K562 (cell line): ENCODE measurements at regions not wholly inside any gene's neighbourhood (a gene's known extent, or its start where the extent isn't known, plus 50 kb on each side); places are given as distances from the start of the nearest gene placed in this dataset.

Source experiments
- ATAC-seq: fragments of 200-7000 bp; cut with Tn5 transposase; 3 replicates; pipeline ENCODE4 v1.9.1; 2020; ENCODE audit warnings: moderate library complexity
- BruUV-seq: library from RNA; stranded (reverse); fragments of 400-500 nt; replicated peaks from 2 replicates; lab custom pipeline; 2021; lab: Mats Ljungman, UMichigan
- CTCF ChIA-PET: fragments of 300-600 bp; formaldehyde crosslinking; extraction: SDS; loops from one replicate; lab custom pipeline; 2021; ENCODE audit warnings: low intra/inter-chr PET ratio; lab: Yijun Ruan, JAX
- POLR2A ChIA-PET: fragments of 300-600, 350-650 bp; sonication (Branson Sonifier 250); formaldehyde crosslinking; extraction: SDS; loops from one replicate; lab custom pipeline; 2021; ENCODE audit warnings: antibody characterized with exemption, inconsistent platforms; lab: Yijun Ruan, JAX
- DNase-seq, 4 experiments: peaks; one replicate each; pipeline versions ENCODE4 v3.0.0 to v3.0.0-alpha.2; 2011 to 2018; ENCODE audit warnings: low spot score in 3 of 4, mixed read lengths in 3 of 4; ENCODE audit errors: extremely low read depth in 1 of 4
- FAIRE-seq: peaks from 2 replicates; lab custom pipeline; 2011; peaks lifted over from hg19 to GRCh38; lab: Jason Lieb, UNC
- H2AFZ ChIP-seq: 2 replicates; pipeline ENCODE4 v1.6.0; 2011; ENCODE audit warnings: low read depth, low read length, control low read depth, inconsistent platforms
- H3K27ac ChIP-seq: fragments of 200-600 bp; 3 replicates; pipeline ENCODE4 v1.8.0; 2011; ENCODE audit warnings: low read depth, mild to moderate bottlenecking, control low read depth, inconsistent platforms, low read length, moderate library complexity, mixed read lengths; ENCODE audit errors: extremely low read depth
- H3K27me3 ChIP-seq, 2 experiments: fragments of 300-600 bp in 1 of 2; 2 replicates in 1 of 2; 3 replicates in 1 of 2; pipeline versions ENCODE4 v1.6.0 to v1.8.0; 2011; ENCODE audit warnings: inconsistent platforms in 2 of 2, low read length in 2 of 2, mild to moderate bottlenecking in 1 of 2, mixed read lengths in 1 of 2, moderate library complexity in 1 of 2; ENCODE audit not compliant: control insufficient read depth in 2 of 2, insufficient read depth in 2 of 2
- H3K36me3 ChIP-seq: fragments of 300-600 bp; 3 replicates; pipeline ENCODE4 v1.8.0; 2011; ENCODE audit warnings: mild to moderate bottlenecking, low read length, inconsistent platforms; ENCODE audit not compliant: control insufficient read depth, insufficient read depth
- H3K4me1 ChIP-seq, 2 experiments: fragments of 200-600 bp in 1 of 2; replicated peaks in 1 of 2; 2 replicates in 1 of 2; 3 replicates in 1 of 2; pipeline versions ENCODE4 v1.5.1 to v1.8.0; 2011; ENCODE audit warnings: inconsistent platforms in 2 of 2, low read length in 2 of 2, mild to moderate bottlenecking in 1 of 2, mixed read lengths in 1 of 2, moderate library complexity in 1 of 2; ENCODE audit not compliant: control insufficient read depth in 2 of 2, insufficient read depth in 2 of 2
- H3K4me2 ChIP-seq: 2 replicates; pipeline ENCODE4 v1.6.1; 2011; ENCODE audit warnings: low read length, control low read depth, inconsistent platforms, mixed read lengths; ENCODE audit not compliant: insufficient read depth
- H3K4me3 ChIP-seq: fragments of 200-600 bp; sonication (generic), shearing (Covaris generic); 2 replicates; pipeline ENCODE4 v1.5.1; 2016; ENCODE audit warnings: control low read depth, inconsistent platforms
- H3K79me2 ChIP-seq: fragments of 200-600 bp; 3 replicates; pipeline ENCODE4 v1.8.0; 2011; ENCODE audit warnings: low read length, inconsistent platforms; ENCODE audit not compliant: control insufficient read depth, insufficient read depth
- H3K9ac ChIP-seq, 2 experiments: 2 replicates each; pipeline versions ENCODE4 v1.6.0 to v1.6.1; 2011; ENCODE audit warnings: low read depth in 2 of 2, low read length in 2 of 2, control low read depth in 1 of 2, inconsistent platforms in 1 of 2, mild to moderate bottlenecking in 1 of 2, mixed read lengths in 1 of 2; ENCODE audit not compliant: insufficient read depth in 1 of 2
- H3K9me1 ChIP-seq: one replicate; pipeline ENCODE4 v1.6.0; 2011; ENCODE audit warnings: inconsistent platforms, mild to moderate bottlenecking, low read length, moderate library complexity; ENCODE audit not compliant: control insufficient read depth, insufficient read depth
- H3K9me3 ChIP-seq: replicated peaks from 2 replicates; pipeline ENCODE4 v1.5.1; 2011; ENCODE audit warnings: low read depth, low read length, inconsistent platforms; ENCODE audit not compliant: control insufficient read depth, insufficient read depth
- H4K20me1 ChIP-seq: replicated peaks from 2 replicates; pipeline ENCODE4 v1.6.1; 2011; ENCODE audit warnings: low read length, inconsistent platforms, mixed read lengths; ENCODE audit not compliant: control insufficient read depth, insufficient read depth
- ARID1B ChIP-seq: fragments of 450-650 bp; IDR thresholded peaks from 2 replicates; pipeline ENCODE4 v1.6.1; 2016; ENCODE audit warnings: antibody characterized with exemption, mild to moderate bottlenecking, inconsistent platforms
- BRD9 ChIP-seq: fragments of 450-650 bp; IDR thresholded peaks from 2 replicates; pipeline ENCODE4 v1.6.1; 2018; ENCODE audit warnings: low read depth; ENCODE audit not compliant: partially characterized antibody
- CREB3L1 ChIP-seq: fragments of 450-650 bp; IDR thresholded peaks from 2 replicates; pipeline ENCODE4 v1.6.1; 2014; ENCODE audit warnings: low read depth, mild to moderate bottlenecking, moderate library complexity, borderline replicate concordance
- FOSL1 ChIP-seq: fragments of 200-800 bp; sonication (Bioruptor generic); conservative IDR thresholded peaks from 2 replicates; pipeline ENCODE4 v1.6.1; 2016; ENCODE audit warnings: missing genetic modification characterization, missing compliant biosample characterization
- GATA2 ChIP-seq: sonication (generic); formaldehyde crosslinking; IDR thresholded peaks from 2 replicates; pipeline ENCODE4 v1.4.0; 2020; ENCODE audit warnings: mild to moderate bottlenecking, missing genetic modification reagents
- MEF2A ChIP-seq: IDR thresholded peaks from 2 replicates; pipeline ENCODE4 v1.6.1; 2011; ENCODE audit warnings: low read depth, mild to moderate bottlenecking, low read length, moderate library complexity; ENCODE audit not compliant: control insufficient read depth
- NR2C2 ChIP-seq, 2 experiments: fragments of 200-800 bp in 1 of 2; sonication (Bioruptor generic) in 1 of 2; sonication (generic) in 1 of 2; formaldehyde crosslinking in 1 of 2; IDR thresholded peaks; 2 replicates each; pipeline versions ENCODE4 v1.6.1 to v1.8.0; 2016 to 2022; ENCODE audit warnings: mild to moderate bottlenecking in 1 of 2, missing compliant biosample characterization in 1 of 2, missing genetic modification characterization in 1 of 2, missing genetic modification reagents in 1 of 2
- RBM39 ChIP-seq: fragments of 200-400 bp; formaldehyde crosslinking; optimal IDR thresholded peaks from 2 replicates; pipeline ENCODE3; 2018; ENCODE audit warnings: low read depth, low read length
- RCOR1 ChIP-seq, 2 experiments: IDR thresholded peaks; 2 replicates each; pipeline ENCODE4 v1.6.1; 2012; ENCODE audit warnings: low read depth in 2 of 2, low read length in 2 of 2, borderline replicate concordance in 1 of 2, improper control_type of control experiment in 1 of 2
- SPI1 ChIP-seq: IDR thresholded peaks from 2 replicates; pipeline ENCODE4 v1.6.1; 2011; ENCODE audit warnings: low read depth, low read length, control low read depth, borderline replicate concordance
- TAL1 ChIP-seq: fragments of 450-650 bp; IDR thresholded peaks from 2 replicates; pipeline ENCODE4 v1.6.1; 2016; ENCODE audit warnings: mild to moderate bottlenecking
- TEAD4 ChIP-seq, 2 experiments: sonication (generic) in 1 of 2; formaldehyde crosslinking in 1 of 2; IDR thresholded peaks; 2 replicates each; pipeline versions ENCODE4 v1.6.1 to v1.8.0; 2012 to 2022; ENCODE audit warnings: borderline replicate concordance in 1 of 2, inconsistent platforms in 1 of 2, low read length in 1 of 2, mild to moderate bottlenecking in 1 of 2, missing genetic modification reagents in 1 of 2
- ZBTB33 ChIP-seq: sonication (generic); formaldehyde crosslinking; IDR thresholded peaks from 2 replicates; pipeline ENCODE4 v1.8.1; 2023; ENCODE audit warnings: mild to moderate bottlenecking, missing genetic modification reagents
- ZEB2 ChIP-seq: fragments of 450-650 bp; IDR thresholded peaks from 2 replicates; pipeline ENCODE4 v1.6.1; 2016
- ZNF316 ChIP-seq: fragments of 450-650 bp; IDR thresholded peaks from 2 replicates; pipeline ENCODE4 v1.6.1; 2016
- ZNF444 ChIP-seq: fragments of 250-450 bp; sonication (Bioruptor Pico); IDR thresholded peaks from 2 replicates; pipeline ENCODE4 v1.4.0; 2020; ENCODE audit warnings: mild to moderate bottlenecking, moderate library complexity
- ZNF766 ChIP-seq: fragments of 200-800 bp; sonication (Bioruptor generic); conservative IDR thresholded peaks from 2 replicates; pipeline ENCODE4 v1.6.1; 2016; ENCODE audit warnings: missing genetic modification characterization, missing compliant biosample characterization
- WGBS: fragments of 100-300 bp; shearing (Covaris generic); methylation state at CpG from one replicate; pipeline ENCODE4 v1.1.6; 2016; ENCODE audit warnings: low coverage, mixed read lengths; ENCODE audit not compliant: insufficient coverage; ENCODE audit errors: missing lambda C conversion rate; 5-methylcytosine and 5-hydroxymethylcytosine counted together
- in situ Hi-C: fragments of 300-500 bp; cut with MboI; formaldehyde crosslinking; loops from 4 replicates; pipeline ENCODE4 v1.15.0; 2018; ENCODE audit warnings: inconsistent platforms, mixed read lengths
- intact Hi-C: fragments of 100-400 bp; cut with micrococcal nuclease; formaldehyde crosslinking; loops from 2 replicates; pipeline ENCODE4 v1.14.2; 2022

DNA sequence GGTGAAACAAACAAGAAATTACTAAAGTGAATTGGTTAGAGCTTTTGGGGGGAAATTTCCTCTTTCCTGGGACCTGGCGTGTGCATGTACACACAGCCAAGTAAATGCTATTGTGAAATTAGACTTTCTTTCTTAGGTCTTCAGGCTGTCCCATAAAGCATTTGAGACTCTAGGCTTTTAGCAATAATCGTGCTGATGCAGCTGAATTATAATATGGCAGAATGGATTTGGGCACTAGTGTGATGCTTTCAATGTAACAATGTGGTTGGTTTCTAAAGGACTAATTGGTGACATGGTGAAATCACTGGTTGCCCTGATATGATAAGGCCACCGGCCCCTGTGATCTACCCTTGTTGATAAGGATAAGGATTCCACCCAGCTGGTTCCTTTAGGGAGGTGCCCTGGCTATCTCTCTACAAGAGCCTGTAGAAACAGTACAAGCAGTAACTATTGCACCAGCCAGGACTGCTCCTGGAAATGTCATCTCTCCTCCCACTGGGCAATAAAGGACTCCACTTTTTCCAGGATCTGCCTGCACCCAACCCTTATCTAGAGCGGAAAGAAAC, 164.1 kb downstream of the TFAP2A start (continued):
- TF ChIP-seq TEAD4 (IDR thresholded peaks at IDR 0.05; ENCODE audit: low read length) (peak; percentile 35; the same call in 1 of the 2 replicates), TEAD4 (CRISPR knock-in tag; IDR thresholded peaks at IDR 0.05; ENCODE audit: borderline replicate concordance) (no peak), ZNF316 (peak; percentile 61), RCOR1 (IDR thresholded peaks at IDR 0.05; ENCODE audit: borderline replicate concordance in 1 of 2, low read depth in 2 of 2, low read length in 2 of 2) (peak in 1 of 2 experiments; percentile 88; a peak in 2 of 4 replicates), ZNF766 (0 out of 2 replicates have a peak, but pooled peaks have one; percentile 39), ARID1B (peak; percentile 50; the same call in 1 of the 2 replicates), TAL1 (peak; percentile 36; the same call in 1 of the 2 replicates), MEF2A (no peak)
- TF ChIP-seq, all 486 proteins: peak for 17

DNA sequence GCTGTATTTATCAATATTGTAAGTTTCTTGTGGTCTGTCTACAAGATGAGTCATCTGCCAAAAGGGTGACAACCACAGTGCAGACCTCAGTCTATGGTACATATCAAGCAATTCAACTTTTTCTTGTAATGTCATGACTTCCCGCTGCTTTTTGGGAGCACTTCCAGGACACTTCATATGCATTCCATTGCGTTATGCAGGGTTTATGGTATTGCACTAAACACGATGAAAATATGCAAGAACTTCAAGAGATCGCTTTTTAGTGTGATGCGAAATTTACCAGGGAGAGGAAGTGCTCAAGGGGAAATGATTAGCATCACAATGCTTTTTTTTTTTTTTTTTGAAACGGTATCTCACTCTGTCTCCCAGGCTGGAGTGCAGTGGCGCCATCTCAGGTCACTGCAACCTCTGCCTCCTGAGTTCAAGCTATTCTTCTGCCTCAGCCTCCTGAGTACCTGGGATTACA, 166.5 kb downstream of the TFAP2A start:
- no peak overlapping the region for H3K9ac ChIP-seq
- intact Hi-C loops = no loop called here
- no peaks in the 10 kb centered on the region for H3K9me3 ChIP-seq
- ATAC-seq (peak; percentile 47), DNase-seq (peak in 1 of 4 experiments; percentile 37), FAIRE-seq (no peak)
- H3K9me1 ChIP-seq = no peaks in the 10 kb centered on the region
- no peaks in the 10 kb centered on the region for H3K27me3 ChIP-seq
- no peak overlapping the region for H3K4me3 ChIP-seq
- H3K79me2 ChIP-seq = no peaks in the 10 kb centered on the region
- H4K20me1 ChIP-seq = no peaks in the 10 kb centered on the region
- H3K27ac ChIP-seq = no peak overlapping the region
- no peaks in the 10 kb centered on the region for H3K36me3 ChIP-seq
- ChIA-PET POLR2A (interaction anchor here (0.6 kb wide), 2 partner anchors 155 to 277 kb away, joined by 3 read pairs; no protein-coding TSS in a partner anchor), CTCF (interaction anchor here (0.7 kb wide), 1 partner anchor 268 kb away, joined by 3 read pairs; no protein-coding TSS in a partner anchor)
- no TSS peak for BruUV-seq
- 3% methylated on average over 7 of the region's 7 CpGs for WGBS
- H3K4me2 ChIP-seq = no peak overlapping the region
- H3K4me1 ChIP-seq = peaks cover 0 to 9% of the 10 kb centered on the region in 2 experiments; a peak in 1 of 5 replicates
- in situ Hi-C loops = no loop called here
- H2AFZ ChIP-seq = no peak overlapping the region
- TF ChIP-seq GATA2 (CRISPR knock-in tag) = no peak
- no peak for TF ChIP-seq CREB3L1
- TF ChIP-seq RCOR1 (IDR thresholded peaks at IDR 0.05; ENCODE audit: borderline replicate concordance in 1 of 2, low read depth in 2 of 2, low read length in 2 of 2) = no peak
- TF ChIP-seq ZBTB33 (CRISPR knock-in tag) = no peak
- TF ChIP-seq FOSL1 (tag) = peak; percentile 91
- TF ChIP-seq BRD9 = no peak
- no peak for TF ChIP-seq ZNF444 (CRISPR knock-in tag)
- TF ChIP-seq RBM39 = no peak
- TF ChIP-seq ZEB2 = 0 out of 2 replicates have a peak, but pooled peaks have one; percentile 18
- TF ChIP-seq NR2C2 (CRISPR knock-in tag; IDR thresholded peaks at IDR 0.05) = no peak
- TF ChIP-seq NR2C2 (tag; IDR thresholded peaks at IDR 0.05) = no peak
- TF ChIP-seq SPI1 = peak; percentile 71; the same call in 1 of the 2 replicates
